Keratinocyte (primary cell): ENCODE measurements at regions not wholly inside any gene's neighbourhood (a gene's known extent, or its start where the extent isn't known, plus 50 kb on each side); places are given as distances from the start of the nearest gene placed in this dataset.

ENCODE experiments used
- CTCF ChIP-seq, 3 experiments: IDR thresholded peaks in 1 of 3; conservative IDR thresholded peaks in 1 of 3; optimal IDR thresholded peaks in 1 of 3; 2 replicates in 2 of 3; 3 replicates in 1 of 3; pipeline versions ENCODE3 to v1.5.1; 2011; ENCODE audit warnings: low read length in 3 of 3, mild to moderate bottlenecking in 3 of 3, moderate library complexity in 2 of 3, control low read depth in 1 of 3, inconsistent platforms in 1 of 3; ENCODE audit not compliant: insufficient read depth in 2 of 3; ENCODE audit errors: extremely low read depth in 1 of 3
- EZH2 ChIP-seq: IDR thresholded peaks from one replicate; pipeline ENCODE4 v1.6.1; 2012; ENCODE audit warnings: inconsistent platforms, mild to moderate bottlenecking, low read length, moderate library complexity

- TF ChIP-seq EZH2: no peak
- no peak for TF ChIP-seq CTCF (optimal IDR thresholded peaks at IDR 0.05 in 1 of 3, IDR thresholded peaks at IDR 0.05 in 1 of 3, conservative IDR thresholded peaks at IDR 0.05 in 1 of 3; ENCODE audit: extremely low read depth in 1 of 3, insufficient read depth in 2 of 3, low read length in 3 of 3)
Measured at GRCh38 chr20:40578961-40579360, 110.1 kb downstream of the MAFB start.
